ENCODE measurements at regions not wholly inside any gene's neighbourhood (a gene's known extent, or its start where the extent isn't known, plus 50 kb on each side); places are given as distances from the start of the nearest gene placed in this dataset.
"Not testable (repeated sequence)": the region's sequence is repeated elsewhere in the genome, so short reads cannot be mapped to it uniquely, and the experiment has no call there.

- not testable (repeated sequence) for TF ChIP-seq CTCF (IDR thresholded peaks at IDR 0.05); POLR2AphosphoS5 (IDR thresholded peaks at IDR 0.05; ENCODE audit: insufficient read depth in 1 of 2, low read depth in 1 of 2)
Observed at GRCh38 chr5:62242000-62242399, 64.0 kb upstream of the KIF2A start.

All from vagina (tissue), 2 donors.